GM13976 (cell line): ENCODE measurements at regions not wholly inside any gene's neighbourhood (a gene's known extent, or its start where the extent isn't known, plus 50 kb on each side); places are given as distances from the start of the nearest gene placed in this dataset.
"Not testable (repeated sequence)": the region's sequence is repeated elsewhere in the genome, so short reads cannot be mapped to it uniquely, and the experiment has no call there.

Experiments
- DNase-seq: peaks from one replicate; pipeline ENCODE4 v3.0.0; 2012; ENCODE audit warnings: low spot score
- CTCF ChIP-seq: IDR thresholded peaks from 2 replicates; pipeline ENCODE4 v1.5.1; 2012; ENCODE audit warnings: borderline replicate concordance, mild to moderate bottlenecking; ENCODE audit not compliant: insufficient read depth; ENCODE audit errors: extremely low read depth, missing control alignments, control extremely low read depth
- in situ Hi-C: fragments of 300-500 bp; cut with MboI; formaldehyde crosslinking; loops from one replicate; pipeline ENCODE4 v1.12.0; 2022; ENCODE audit warnings: low sequenced_read_pairs, mixed read lengths, inconsistent platforms; ENCODE audit not compliant: unreplicated experiment

GRCh38 chr4:162841753-162842152 is 324.9 kb downstream of the NAF1 start:
- TF ChIP-seq CTCF: no peak
- DNase-seq: no peak
- in situ Hi-C loops: no loop called here

GRCh38 chr4:162839814-162840213 is 326.9 kb downstream of the NAF1 start:
- DNase-seq: no peak

GRCh38 chr4:162838671-162839070 is 328.0 kb downstream of the NAF1 start:
- DNase-seq: no peak
- TF ChIP-seq CTCF: no peak
- in situ Hi-C loops: no loop called here

More at GRCh38 chr4:162839814-162840213, 326.9 kb downstream of the NAF1 start:
- in situ Hi-C loops: no loop called here
- TF ChIP-seq CTCF: no peak

- no peak for DNase-seq
- no peak for TF ChIP-seq CTCF
- in situ Hi-C loops: no loop called here
Measured at GRCh38 chr4:162837679-162838078, 329.0 kb downstream of the NAF1 start.

GRCh38 chr4:162837241-162837640 is 329.4 kb downstream of the NAF1 start:
- DNase-seq: no peak
- in situ Hi-C loops: no loop called here
- TF ChIP-seq CTCF: no peak

GRCh38 chr4:162836773-162837172 is 329.9 kb downstream of the NAF1 start:
- TF ChIP-seq CTCF: no peak
- DNase-seq: no peak
- in situ Hi-C loops: no loop called here

GRCh38 chr4:162836258-162836657 is 330.4 kb downstream of the NAF1 start:
- in situ Hi-C loops, DNase-seq: not testable (repeated sequence)
